ENCODE measurements at regions not wholly inside any gene's neighbourhood (a gene's known extent, or its start where the extent isn't known, plus 50 kb on each side); places are given as distances from the start of the nearest gene placed in this dataset.
A peak's percentile ranks its signal among the peaks of the same experiment; 100 is the strongest.

DNA sequence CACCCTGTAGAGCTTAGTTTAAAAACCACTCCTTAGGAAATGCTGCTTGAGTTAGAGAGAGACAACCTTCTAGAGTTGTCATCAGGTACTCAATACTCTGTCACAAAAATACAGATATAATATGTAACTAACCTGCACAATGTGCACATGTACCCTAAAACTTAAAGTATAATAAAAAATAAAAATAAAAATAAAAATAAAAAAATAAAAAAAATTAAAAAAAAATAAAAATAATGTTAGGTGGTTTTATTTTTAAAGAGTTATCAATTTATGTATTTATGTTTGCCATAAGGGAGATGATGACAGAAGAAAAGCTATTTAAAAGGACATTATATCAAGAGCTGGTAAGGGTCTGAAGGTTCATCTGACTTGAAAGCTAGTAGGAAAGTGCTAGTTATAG, 397.9 kb downstream of the TMA16 start:
- DNase-seq, result no peak

DNA sequence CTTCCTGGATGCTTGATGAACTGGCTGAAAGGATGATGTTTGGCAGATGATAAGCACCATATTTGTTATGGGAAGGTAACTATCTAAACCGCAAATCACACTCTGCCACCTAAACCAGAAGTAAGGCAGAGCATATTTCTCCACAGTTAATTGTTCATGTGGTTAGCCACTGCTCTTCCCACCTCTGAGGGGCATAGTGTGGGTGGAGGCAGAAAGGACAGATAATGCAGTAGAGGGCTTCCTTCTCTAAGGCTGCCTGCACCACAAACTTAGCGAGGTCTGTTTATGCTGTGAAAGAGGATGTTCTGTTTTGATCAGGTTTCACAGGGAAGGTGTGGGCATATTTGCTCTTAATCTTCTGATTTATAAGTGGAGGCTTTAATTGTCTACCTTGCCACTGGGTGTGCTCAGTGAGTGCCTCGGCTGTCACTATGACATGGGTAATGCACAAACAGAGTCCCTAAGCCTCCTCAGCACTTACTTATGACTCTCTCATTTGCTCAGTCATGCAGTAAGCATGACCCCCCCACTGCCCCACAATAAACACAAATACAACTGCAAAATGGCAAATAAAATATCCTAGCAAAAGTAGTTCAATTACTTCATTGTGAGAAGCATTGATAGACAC, 401.0 kb downstream of the TMA16 start:
- DNase-seq, result peak; percentile 11 to 54

DNA sequence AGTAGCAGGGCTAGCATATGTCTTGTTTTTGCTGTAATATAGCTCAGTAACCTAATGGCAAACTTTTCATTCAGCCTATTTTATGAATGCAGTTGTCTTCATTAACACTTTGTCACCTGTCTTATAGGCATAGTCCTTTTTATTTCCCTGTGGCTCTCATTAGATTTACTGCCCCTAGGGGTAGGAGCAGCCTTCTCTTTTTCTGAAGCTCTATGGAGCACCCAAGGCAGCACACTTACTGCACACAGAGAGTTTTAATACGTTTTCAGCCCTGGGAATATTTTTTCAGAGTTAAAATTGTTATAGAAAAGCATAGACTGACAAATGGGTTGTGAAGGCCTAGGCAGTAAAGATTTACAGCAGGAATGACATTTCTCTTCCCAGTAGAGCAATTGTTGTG, 406.8 kb downstream of the TMA16 start:
- DNase-seq, result no peak

DNA sequence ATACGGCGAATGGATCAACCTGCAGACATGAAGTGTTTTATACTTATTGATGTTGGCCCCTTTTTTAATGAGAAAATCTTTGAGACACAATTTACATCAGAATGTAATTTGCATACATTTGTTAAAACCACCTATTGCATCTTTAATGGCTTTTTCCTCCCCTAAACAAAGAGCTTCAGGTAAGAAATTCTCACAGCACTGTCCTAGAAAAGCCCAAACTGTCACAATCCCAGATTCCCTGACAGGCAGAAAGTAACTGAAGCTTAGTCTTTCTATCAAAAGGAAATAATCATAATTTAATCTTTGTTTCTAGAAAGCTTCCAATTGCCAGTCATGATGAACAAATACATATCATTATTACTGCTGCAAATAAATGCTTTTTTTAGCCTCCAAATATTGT, 407.9 kb downstream of the TMA16 start:
- no peak for DNase-seq

DNA sequence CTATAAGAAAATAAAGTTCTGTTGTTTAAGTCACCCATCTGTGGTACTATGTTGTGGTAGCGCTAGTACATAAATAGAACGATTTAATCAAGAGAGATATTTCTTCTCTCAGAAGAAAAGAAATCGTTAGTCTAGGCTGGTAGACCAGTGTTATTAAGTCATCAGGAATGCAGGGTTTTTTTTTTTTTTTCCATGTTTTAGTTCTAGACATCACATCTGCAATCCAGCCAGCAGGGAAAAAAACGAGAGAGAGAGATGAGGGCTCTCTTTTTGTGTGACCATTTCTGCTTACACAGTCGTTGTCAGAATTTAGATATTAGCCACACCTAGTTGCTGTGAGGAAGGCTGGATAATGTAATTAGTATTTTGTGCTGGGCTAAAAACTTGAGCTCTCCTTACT, 417.4 kb downstream of the TMA16 start:
- no peak for DNase-seq

DNA sequence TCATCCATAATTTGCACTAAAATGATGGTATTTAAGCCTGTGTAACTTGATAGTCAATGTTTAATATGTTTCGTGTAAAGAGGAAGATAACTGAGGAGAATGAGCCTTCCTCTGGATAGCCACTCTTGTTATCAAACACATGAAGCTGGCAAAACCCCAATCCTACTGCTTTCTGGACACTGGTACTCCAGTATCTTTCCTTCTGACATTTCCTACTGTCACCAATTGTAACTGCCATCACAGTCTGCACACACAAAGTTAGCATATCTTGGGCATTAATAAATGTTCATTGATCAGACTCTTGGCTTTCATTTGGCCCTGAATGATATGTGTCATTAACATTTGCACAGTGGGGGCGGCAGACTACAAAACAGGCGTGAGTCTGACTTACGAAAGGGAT, 419.1 kb downstream of the TMA16 start:
- no peak for DNase-seq

DNA sequence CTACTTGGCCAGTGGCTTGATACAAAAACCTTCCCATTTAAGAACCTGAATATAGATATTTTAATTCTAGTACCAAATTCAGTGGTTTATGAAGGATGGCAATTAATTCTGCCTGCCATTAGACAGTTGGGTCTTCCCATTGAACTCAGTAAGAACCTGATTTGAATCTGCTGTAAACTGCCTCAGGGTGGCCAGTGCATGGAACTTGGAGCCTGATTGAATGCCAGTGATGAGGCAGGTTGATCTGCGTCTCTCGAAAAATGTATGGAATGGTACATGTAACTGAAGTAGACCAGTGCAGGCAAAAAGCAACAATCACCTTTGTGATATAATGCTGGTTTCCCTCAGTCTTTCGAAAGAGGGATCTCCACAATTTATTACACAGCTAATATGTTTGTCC, 421.4 kb downstream of the TMA16 start:
- no peak for DNase-seq

DNA sequence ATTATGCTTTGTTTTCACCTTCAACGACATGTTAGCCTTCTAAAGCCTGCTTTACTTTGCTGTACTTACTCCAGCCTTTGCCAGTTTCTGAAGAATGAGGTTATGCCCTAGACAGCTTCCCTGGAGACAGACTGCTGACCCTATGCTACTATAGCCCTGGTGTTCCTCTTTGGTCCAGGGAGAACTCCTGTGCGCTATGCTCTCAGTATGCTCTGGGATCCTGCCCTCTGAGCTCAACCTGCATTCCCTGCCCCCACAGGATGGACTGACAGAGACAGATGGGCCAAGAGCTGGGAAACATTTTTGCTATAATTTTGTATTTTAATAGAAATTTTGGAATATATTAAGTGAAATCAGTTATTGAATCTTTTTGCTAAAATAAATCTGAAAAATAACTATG, 425.9 kb downstream of the TMA16 start:
- DNase-seq, result no peak

DNA sequence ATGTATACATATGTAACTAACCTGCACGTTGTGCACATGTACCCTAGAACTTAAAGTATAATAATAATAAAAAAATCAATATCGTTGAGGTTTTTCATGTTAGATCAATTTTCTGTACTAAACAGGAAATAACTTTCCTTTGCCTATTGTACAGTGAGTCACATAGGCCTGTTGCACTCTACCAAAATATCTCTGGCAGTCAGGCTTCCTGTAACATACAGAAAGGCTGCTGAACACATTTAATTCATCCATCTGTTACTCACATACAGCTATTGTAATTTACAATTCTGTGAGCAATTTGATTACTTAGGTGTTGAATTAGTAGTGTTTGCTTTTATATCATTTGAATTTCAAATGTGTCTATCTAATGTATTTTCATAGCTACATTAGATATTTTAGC, 427.8 kb downstream of the TMA16 start:
- no peak for DNase-seq

DNA sequence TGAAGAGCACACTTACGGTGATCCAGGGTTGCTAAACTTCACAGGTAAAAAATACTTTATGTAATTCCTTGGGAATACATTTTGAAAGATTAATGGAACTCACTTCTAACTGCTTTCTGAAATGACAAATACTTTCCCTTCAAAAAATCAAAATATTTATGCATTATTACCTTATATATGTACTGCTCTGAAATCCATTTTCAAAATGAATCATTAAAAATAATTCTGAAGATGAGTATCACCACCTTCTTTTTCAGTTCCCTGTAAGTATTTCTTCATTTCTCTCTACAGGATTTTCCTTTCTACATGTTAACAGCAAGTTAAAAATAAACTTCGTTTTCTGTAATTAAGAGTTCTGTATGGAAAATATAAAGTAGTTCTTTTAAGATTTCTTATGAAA, 428.6 kb downstream of the TMA16 start:
- DNase-seq, result no peak

DNA sequence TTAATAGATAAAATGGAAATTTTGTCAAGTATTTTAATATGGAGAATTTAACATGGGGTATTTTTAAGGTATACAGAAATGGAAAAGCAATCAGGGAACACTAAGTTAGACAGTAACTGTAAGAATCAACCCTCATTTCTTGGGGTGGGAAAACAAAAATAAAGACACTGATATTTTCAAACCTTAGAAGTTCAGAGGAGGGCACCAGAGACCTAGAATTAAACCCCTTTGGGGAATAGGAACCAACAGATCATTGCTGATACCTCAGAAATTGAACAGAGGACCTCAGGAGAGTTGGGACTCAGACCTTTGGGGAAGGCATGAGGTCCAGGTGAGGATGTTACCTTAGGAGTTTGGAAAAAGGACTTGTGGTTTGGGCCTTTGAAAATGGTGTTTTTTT, 435.6 kb downstream of the TMA16 start:
- no peak for DNase-seq

DNA sequence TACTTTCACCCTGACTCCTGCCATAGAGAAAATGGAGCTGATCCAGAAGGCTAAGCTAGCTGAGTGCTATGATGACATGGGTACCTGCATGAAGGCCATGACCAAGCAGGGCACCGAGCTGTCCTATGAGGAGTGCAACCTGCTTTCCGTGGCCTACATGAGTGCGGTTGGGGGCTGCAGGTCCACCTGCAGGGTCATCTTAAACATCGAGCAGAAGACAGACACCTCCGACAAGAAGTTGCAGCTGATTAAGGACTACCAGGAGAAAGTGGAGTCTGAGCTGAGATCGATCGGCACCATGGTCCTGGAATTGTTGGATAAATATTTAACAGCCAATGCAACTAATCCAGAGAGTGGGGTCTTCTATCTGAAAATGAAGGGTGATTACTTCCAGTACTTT, 438.0 kb downstream of the TMA16 start:
- no peak for DNase-seq

DNA sequence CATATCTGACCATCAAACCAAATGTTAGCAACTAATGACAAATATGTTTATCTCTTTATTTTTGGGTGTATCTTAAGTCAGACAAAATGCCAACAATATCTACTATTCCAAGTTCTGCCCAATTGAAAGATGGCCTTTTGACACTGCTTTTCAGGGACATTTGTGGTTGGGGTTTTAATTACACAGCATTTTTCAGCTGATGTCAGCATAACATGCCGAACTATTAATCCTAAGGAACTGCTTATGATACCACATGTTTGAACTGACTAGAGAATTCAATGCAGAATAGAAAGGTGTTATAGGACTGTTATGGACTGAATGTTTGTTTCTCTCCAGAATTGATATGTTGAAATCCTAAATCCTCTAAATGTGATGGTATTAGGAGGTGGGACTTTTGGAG, 445.1 kb downstream of the TMA16 start:
- no peak for DNase-seq

DNA sequence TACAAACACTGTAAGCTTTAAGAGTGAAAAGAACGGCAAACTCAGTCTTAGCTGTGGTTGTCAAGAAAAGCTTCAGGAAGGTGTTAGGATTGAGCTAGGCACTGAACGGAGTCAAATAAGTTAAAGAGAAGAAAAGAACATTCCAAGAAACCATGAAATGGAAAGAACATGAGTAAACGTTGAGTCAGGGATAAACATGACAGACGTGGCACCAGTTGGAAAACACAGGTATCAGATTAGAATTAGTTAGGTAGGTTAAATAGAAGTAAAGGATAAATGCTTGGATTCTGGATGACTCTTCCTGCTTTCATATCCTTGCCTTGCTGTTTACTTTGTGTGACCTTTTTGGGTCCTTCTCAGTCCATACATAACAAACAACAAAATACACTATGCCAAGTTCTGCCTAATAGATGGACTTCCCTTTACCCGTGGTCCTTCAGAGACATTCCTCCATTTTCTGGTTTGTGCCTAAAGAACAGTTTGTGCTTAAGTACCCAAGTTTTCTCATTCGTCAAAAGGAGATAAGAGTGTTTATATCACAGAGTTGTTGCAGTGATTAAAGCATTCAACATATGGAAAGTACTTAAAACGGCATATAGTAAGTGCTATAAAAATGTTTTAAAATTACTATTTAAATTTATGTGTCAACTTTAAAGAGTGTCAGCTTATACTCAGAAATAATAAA, 446.9 kb downstream of the TMA16 start:
- DNase-seq, result no peak

DNA sequence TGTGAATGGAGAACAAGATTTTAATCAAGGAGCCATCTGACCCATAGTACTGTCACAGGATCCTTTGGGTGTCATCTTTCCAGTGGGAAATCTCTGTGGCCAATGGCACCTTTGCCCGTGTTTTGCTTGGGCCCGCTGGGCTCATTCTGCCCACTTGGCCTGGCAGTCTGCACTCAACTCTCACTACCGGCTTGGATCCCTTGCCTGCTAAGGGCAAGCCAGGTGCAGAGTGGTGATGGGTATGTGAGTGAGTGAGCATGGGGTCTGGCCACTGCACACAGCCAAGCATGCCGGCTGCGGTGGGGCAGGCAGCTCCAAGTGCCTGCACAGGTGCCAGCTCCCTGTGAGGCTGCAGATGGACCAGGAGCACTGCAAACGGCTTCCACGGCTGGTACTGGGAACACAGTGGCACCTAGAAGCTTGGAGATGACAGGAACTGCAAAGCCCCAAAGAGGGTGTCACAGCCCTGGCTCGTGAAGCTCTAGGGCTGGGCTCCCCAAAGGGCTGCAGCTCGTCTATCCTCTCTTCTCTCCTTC, 454.5 kb downstream of the TMA16 start:
- no peak for DNase-seq

DNA sequence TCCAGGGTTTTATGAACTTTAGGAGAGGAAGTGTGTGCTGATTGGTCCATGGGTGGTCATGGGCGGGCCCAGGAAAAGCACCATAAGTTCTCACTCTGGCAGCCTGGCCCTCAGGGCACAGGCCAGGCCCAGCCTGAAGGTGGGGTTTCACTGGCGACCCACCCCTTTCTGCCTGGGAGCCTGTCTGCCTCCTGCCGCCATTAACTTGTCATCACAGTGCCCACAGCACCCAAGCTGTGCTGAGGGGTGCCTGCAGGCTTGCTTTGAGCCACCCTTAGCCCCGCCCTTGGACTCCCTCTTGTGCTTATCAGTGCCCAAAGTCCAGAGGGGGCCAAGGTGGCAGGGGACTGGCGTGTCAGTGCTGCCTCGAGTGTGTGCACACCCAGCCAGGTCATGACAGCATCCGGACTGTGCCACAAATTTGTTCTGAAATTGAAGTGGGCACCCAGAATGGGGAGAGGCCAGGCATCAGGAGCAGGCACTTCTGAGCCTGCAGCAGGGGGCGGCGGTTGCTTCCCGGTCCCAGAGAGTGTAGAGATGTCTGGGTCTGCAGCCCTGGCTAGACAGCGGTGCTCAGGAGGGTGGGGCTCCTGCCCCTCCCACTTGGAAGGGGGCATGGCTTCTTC, 455.6 kb downstream of the TMA16 start:
- DNase-seq, result no peak

DNA sequence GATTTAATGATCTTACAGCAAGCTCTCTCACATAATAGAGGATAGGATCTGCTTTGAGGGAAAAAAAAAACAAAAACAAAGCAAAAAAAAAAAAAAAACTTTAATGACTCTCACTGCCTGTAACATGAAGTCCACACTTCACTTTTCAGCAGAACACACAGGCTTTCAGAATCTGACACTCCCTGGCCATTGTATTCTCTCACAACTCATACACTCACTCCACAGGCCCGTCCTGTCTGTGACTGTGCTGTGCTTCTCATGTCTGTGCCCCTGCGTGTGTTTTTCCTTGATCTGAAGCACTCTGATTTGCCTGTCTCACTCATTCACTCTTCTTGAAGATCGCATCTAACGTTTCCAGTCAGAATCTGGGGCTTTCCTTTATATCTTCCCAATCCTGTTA, 460.8 kb downstream of the TMA16 start:
- DNase-seq, result no peak

DNA sequence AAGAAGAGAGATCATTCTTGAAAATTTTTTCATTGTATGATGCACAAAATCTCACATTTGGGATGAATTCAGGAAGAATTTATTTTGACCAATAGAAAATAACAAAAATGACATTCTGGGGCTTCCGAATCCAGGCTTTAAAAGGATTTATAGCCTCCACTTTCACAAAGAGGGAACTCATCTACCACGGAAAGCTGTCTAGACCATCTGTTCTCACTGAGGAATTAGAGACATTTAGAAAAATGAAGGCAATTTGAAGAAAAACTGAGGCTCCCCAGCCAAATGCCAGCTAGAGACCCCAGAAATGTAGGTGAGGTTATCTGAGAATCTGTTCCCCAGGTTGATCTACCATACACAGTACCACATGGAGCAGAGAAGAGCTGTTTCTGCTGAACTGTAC, 464.3 kb downstream of the TMA16 start:
- peak in 1 of 2 experiments; percentile 39 for DNase-seq

DNA sequence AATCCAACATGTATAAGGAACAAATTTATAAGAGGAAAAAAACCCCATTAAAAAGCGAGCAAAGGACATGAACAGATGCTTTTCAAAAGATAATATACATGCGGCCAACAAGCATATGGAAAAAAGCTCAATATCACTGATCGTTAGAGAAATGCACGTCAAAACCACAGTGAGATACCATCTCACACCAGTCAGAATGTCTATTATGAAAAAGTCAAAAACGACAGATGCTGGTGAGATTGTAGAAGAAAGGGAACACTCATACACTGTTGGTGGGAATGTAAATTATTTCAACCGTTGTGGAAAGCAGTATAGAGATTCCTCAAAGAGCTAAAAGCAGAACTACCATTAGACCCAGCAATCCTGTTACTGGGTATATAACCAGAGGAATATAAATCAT, 465.4 kb downstream of the TMA16 start:
- DNase-seq, result peak in 1 of 2 experiments; percentile 1

DNA sequence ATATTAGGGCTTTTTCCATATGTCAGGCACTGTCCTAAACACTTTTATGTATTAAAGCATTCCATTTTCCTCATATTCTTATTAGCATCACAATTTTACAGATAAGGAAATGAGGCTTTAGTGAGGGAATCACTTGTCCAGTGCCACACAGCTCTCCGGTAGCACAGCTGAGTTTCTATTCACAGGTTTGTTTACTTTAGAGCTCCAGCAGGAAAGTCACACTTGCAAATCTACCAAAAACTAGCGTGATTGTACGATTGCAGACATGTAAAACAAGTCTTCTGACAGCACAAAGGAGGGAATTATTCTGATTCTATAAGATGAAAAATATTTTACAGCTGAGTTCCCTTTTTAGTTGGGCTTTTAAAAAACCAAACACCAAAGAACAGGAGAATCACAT, 472.1 kb downstream of the TMA16 start:
- DNase-seq, result no peak

DNA sequence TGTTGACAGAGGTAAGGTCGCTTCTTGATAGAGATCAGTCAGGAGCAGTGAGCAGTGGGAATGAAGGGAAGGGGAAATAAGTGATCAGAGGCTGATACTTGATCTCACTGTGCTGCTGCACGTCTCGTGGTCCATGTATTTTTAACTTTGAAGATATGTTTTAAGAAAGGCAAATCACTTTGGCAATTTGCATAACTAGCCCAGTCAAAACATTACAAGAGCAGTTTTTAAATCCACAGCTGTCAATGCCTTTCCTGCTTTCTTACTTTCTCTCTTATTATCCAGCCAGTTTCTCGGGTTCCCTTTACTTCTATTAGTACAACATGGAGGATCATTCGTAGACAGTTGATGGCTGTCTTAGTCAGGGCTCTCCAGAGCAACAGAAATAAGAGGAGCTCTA, 472.8 kb downstream of the TMA16 start:
- DNase-seq, result no peak

DNA sequence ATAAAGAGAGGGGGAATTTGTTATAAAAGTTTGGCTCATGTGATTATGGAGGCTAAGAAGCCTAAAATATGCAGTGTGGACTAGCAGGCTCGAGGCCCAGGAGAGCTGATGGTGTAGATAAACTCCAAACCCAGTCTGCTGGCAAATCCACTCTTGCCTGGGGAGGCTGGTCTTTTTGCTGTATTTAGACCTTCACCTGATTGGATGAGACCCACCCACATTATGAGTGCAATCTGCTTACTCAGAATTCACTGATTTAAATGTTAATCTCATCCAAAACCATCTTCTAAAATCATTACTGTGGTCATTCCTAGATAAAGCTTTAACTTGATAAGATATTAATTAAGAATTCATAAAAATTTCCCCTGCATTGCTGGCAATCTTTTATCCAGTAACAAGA, 473.2 kb downstream of the TMA16 start:
- no peak for DNase-seq

DNA sequence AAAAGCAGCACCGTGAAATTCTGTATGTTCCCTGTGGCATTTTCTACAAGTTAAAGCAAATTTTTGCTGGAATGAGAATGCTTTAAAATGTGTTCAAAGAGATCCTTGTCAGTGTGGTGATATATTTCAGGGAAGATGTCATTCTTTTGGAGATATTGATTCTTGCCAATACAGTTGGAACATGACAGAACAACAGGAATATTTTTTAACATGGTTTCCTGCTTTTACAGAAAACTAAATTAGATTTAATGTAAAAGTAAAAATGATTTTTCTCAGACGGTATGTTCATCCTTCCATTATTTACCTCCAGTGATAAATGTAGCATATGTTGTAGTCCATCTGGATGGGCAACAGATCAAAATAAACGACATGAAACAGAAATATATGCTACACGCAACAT, 474.8 kb downstream of the TMA16 start:
- no peak for DNase-seq

DNA sequence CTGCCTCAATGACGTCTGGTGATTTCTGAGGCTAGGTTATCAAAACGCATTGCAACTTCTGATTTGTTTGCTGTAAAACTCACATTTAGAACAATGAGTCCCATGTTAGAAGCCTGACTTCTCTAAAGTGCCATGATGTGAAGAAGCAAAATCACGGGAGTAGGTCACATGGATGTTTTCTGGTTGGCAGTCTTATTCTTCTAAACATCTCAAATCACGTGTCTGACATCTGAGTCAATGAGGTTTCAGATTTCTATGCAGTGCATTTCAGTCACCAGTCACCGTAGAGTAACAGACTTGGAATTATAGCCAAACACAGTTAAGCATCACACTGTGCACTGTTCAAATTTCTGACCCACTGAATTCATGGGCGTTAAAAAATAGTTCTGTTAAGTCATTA, 482.1 kb downstream of the TMA16 start:
- no peak for DNase-seq

DNA sequence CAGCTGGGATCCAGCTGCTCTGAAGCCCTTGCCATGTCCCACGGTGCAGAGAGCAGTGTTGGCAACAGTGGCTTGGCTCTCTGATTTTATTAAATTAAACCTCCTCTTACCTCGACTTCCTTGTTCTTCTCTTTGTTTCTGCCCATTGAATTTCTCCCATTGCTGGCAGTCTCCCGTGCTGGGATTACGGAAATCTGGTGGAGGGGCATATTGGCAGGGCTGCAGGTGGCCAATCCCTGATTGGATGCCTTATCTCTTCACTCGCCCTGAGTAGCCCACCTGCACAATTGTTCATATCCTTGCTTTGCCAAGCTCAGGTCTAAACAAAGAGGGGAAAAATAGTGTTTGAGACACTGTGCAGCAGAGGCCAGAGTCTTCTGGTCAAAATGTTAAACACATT, 493.9 kb downstream of the TMA16 start:
- DNase-seq, result no peak

Data from NCI-H524 (cell line).